ENCODE measurements at regions not wholly inside any gene's neighbourhood (a gene's known extent, or its start where the extent isn't known, plus 50 kb on each side); places are given as distances from the start of the nearest gene placed in this dataset.
"Not testable (repeated sequence)": the region's sequence is repeated elsewhere in the genome, so short reads cannot be mapped to it uniquely, and the experiment has no call there.

DNA sequence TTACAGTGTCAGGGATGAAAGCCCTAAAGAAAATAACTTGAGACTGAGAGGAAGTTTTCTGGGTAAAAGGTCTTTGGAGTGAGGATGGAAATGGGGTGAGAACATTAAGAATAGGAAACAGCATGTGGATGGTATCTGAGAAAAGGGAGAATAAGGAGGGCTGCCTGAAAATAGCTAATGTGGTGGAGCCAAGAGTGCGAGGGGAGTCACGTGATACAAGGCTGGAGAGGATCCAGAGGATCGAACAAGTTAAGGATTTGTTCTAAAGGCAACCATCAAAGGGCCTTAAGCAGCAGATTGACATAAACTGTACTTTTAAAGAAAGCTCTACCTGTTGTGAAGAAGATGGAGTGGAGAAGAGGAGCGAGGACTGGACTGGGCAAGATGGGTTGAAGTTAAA is 347.4 kb upstream of the AGA start:
- Mint-ChIP-seq H3K9me3 (peaks cover 17% of the 10 kb centered on the region), H3K27ac (ENCODE audit: low read depth) (no peak overlapping the region), H3K36me3 (ENCODE audit: insufficient read depth) (no peaks in the 10 kb centered on the region), H3K27me3 (no peaks in the 10 kb centered on the region), H3K4me1 (no peaks in the 10 kb centered on the region), H3K4me3 (no peak overlapping the region)
- ATAC-seq (replicated peaks; ENCODE audit: extremely low read depth, poor library complexity, severe bottlenecking) (no peak), DNase-seq (ENCODE audit: low spot score in 2 of 2) (no peak)

GRCh38 chr4:177791188-177791587 is 349.0 kb upstream of the AGA start:
- Mint-ChIP-seq H3K27ac (ENCODE audit: low read depth) (no peak overlapping the region), H3K4me3 (no peak overlapping the region), H3K9me3 (peaks cover 11% of the 10 kb centered on the region), H3K27me3 (no peaks in the 10 kb centered on the region), H3K36me3 (ENCODE audit: insufficient read depth) (no peaks in the 10 kb centered on the region), H3K4me1 (no peaks in the 10 kb centered on the region)
- ATAC-seq (replicated peaks; ENCODE audit: extremely low read depth, poor library complexity, severe bottlenecking) = no peak
- DNase-seq (ENCODE audit: low spot score in 2 of 2) = no peak

DNA sequence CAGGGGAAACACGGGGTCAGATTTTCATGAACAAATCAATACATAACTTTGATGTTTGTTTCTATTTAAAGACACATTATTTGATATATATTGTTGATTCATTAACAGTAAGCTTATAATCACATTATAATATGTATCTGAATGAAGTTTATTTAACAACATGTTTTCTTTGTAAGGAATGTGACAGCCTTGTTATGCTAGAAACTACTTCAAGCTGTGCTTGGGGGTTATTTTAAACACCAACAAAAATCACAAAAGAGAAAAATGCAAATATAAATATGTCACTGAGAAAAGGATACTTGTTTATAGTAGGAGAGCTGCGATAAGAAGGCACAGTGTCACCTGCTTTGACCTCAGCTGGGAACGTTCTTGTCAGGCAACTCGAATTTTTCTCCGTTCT is 354.6 kb upstream of the AGA start:
- Mint-ChIP-seq H3K9me3 (peaks cover 5% of the 10 kb centered on the region), H3K27ac (ENCODE audit: low read depth) (no peak overlapping the region), H3K4me3 (no peak overlapping the region), H3K4me1 (no peaks in the 10 kb centered on the region), H3K27me3 (no peaks in the 10 kb centered on the region), H3K36me3 (ENCODE audit: insufficient read depth) (peaks cover 2% of the 10 kb centered on the region)
- ATAC-seq (replicated peaks; ENCODE audit: extremely low read depth, poor library complexity, severe bottlenecking) (no peak), DNase-seq (ENCODE audit: low spot score in 2 of 2) (no peak)

- Mint-ChIP-seq H3K36me3 (ENCODE audit: insufficient read depth) (peaks cover 2% of the 10 kb centered on the region), H3K9me3 (no peaks in the 10 kb centered on the region), H3K27ac (ENCODE audit: low read depth) (no peak overlapping the region), H3K27me3 (no peaks in the 10 kb centered on the region), H3K4me1 (no peaks in the 10 kb centered on the region), H3K4me3 (no peak overlapping the region)
- DNase-seq (ENCODE audit: low spot score in 2 of 2) (no peak), ATAC-seq (replicated peaks; ENCODE audit: extremely low read depth, poor library complexity, severe bottlenecking) (no peak)
Measured at GRCh38 chr4:177798161-177798560, 355.9 kb upstream of the AGA start.

DNA sequence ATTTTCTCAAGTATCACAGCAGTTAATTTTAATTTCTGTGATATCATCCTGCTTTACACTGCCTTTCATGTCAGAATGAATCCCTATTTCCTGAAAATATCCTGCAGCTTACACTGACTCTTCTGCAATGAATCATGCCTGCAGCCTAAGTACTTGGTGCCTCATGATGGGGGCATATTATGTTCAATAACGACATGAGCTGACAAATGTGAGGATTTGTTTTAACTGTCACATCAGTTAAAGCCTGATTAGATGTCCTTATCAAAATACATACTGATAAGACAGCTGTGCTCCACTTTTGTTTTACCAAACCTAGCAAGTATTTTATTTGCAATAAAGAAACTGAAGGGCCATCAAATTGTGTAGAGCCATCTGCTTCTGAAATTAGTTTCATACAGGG is 359.9 kb upstream of the AGA start:
- ATAC-seq (replicated peaks; ENCODE audit: extremely low read depth, poor library complexity, severe bottlenecking) = no peak
- Mint-ChIP-seq H3K9me3 (no peaks in the 10 kb centered on the region), H3K36me3 (ENCODE audit: insufficient read depth) (peaks cover 2% of the 10 kb centered on the region), H3K27ac (ENCODE audit: low read depth) (no peak overlapping the region), H3K4me3 (no peak overlapping the region), H3K4me1 (no peaks in the 10 kb centered on the region), H3K27me3 (no peaks in the 10 kb centered on the region)
- no peak for DNase-seq (ENCODE audit: low spot score in 2 of 2)

- Mint-ChIP-seq H3K4me3 (no peak overlapping the region), H3K27ac (ENCODE audit: low read depth) (no peak overlapping the region), H3K36me3 (ENCODE audit: insufficient read depth) (peaks cover 2% of the 10 kb centered on the region), H3K27me3 (no peaks in the 10 kb centered on the region), H3K9me3 (no peaks in the 10 kb centered on the region), H3K4me1 (no peaks in the 10 kb centered on the region)
- ATAC-seq (replicated peaks; ENCODE audit: extremely low read depth, poor library complexity, severe bottlenecking) = no peak
- no peak for DNase-seq (ENCODE audit: low spot score in 2 of 2)
Measured at GRCh38 chr4:177802661-177803060, 360.4 kb upstream of the AGA start.

DNA sequence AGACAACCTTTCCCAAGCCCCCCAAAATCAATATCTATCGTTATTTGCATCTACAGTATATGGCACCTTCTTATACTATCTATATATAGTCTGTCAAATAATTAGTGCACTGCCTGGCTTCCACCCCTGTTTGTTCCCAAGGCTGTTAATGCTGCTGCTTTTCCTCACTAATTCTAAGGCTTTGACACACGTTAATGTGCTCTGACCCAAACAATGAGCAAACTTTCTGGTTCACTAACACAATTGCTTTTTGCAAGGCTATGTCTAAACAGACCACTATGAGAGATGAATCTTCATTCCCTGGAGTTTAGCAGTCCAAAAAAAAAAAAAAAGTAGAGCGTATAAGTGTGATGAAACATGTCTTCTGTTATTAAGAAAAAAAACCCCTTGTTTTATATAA is 360.9 kb upstream of the AGA start:
- no peaks in the 10 kb centered on the region for H3K27me3 Mint-ChIP-seq
- no peaks in the 10 kb centered on the region for H3K4me1 Mint-ChIP-seq
- ATAC-seq (replicated peaks; ENCODE audit: extremely low read depth, poor library complexity, severe bottlenecking) = no peak
- H3K36me3 Mint-ChIP-seq (ENCODE audit: insufficient read depth) = peaks cover 2% of the 10 kb centered on the region
- H3K27ac Mint-ChIP-seq (ENCODE audit: low read depth) = no peak overlapping the region
- H3K9me3 Mint-ChIP-seq = no peaks in the 10 kb centered on the region
- no peak overlapping the region for H3K4me3 Mint-ChIP-seq
- no peak for DNase-seq (ENCODE audit: low spot score in 2 of 2)

DNA sequence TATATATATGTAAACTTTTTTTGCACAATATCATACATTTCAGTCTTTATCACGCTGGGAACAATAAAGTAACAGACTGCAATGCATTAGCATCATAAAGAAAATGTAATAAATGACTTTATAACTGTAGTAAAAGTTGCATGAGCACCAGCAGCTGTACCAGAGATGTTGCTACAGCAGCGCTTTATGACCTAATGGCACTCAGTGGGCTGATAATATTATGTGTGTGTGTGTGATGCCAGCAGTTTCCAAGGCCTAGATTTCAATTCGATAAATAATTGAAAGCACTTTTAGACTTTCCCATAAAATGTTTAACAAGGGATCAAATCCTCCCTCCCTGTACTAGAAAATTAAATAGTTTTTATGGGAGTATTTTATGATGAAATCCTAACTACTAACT is 367.6 kb upstream of the AGA start:
- no peaks in the 10 kb centered on the region for H3K4me1 Mint-ChIP-seq
- H3K4me3 Mint-ChIP-seq = no peak overlapping the region
- no peak for DNase-seq (ENCODE audit: low spot score in 2 of 2)
- no peaks in the 10 kb centered on the region for H3K36me3 Mint-ChIP-seq (ENCODE audit: insufficient read depth)
- no peak for ATAC-seq (replicated peaks; ENCODE audit: extremely low read depth, poor library complexity, severe bottlenecking)
- no peaks in the 10 kb centered on the region for H3K27me3 Mint-ChIP-seq
- peaks cover 10% of the 10 kb centered on the region for H3K9me3 Mint-ChIP-seq
- no peak overlapping the region for H3K27ac Mint-ChIP-seq (ENCODE audit: low read depth)

GRCh38 chr4:177810220-177810619 is 368.0 kb upstream of the AGA start:
- Mint-ChIP-seq H3K36me3 (ENCODE audit: insufficient read depth) (no peaks in the 10 kb centered on the region), H3K4me1 (no peaks in the 10 kb centered on the region), H3K9me3 (peaks cover 10% of the 10 kb centered on the region), H3K4me3 (no peak overlapping the region), H3K27ac (ENCODE audit: low read depth) (no peak overlapping the region), H3K27me3 (no peaks in the 10 kb centered on the region)
- DNase-seq (ENCODE audit: low spot score in 2 of 2) = no peak
- ATAC-seq (replicated peaks; ENCODE audit: extremely low read depth, poor library complexity, severe bottlenecking) = no peak

- not testable (repeated sequence) for H3K27me3 Mint-ChIP-seq; H3K4me1 Mint-ChIP-seq; DNase-seq (ENCODE audit: low spot score in 2 of 2); H3K4me3 Mint-ChIP-seq; ATAC-seq (replicated peaks; ENCODE audit: extremely low read depth, poor library complexity, severe bottlenecking); H3K9me3 Mint-ChIP-seq; H3K27ac Mint-ChIP-seq (ENCODE audit: low read depth); H3K36me3 Mint-ChIP-seq (ENCODE audit: insufficient read depth)
Measured at GRCh38 chr4:177818392-177818791, 376.2 kb upstream of the AGA start.

GRCh38 chr4:177826973-177827372 is 384.7 kb upstream of the AGA start:
- Mint-ChIP-seq H3K36me3 (ENCODE audit: insufficient read depth) (no peaks in the 10 kb centered on the region), H3K27ac (ENCODE audit: low read depth) (no peak overlapping the region), H3K27me3 (no peaks in the 10 kb centered on the region), H3K4me3 (no peak overlapping the region), H3K9me3 (peaks cover 8% of the 10 kb centered on the region), H3K4me1 (no peaks in the 10 kb centered on the region)
- ATAC-seq (replicated peaks; ENCODE audit: extremely low read depth, poor library complexity, severe bottlenecking) (no peak), DNase-seq (ENCODE audit: low spot score in 2 of 2) (no peak)

- no peaks in the 10 kb centered on the region for H3K27me3 Mint-ChIP-seq
- peaks cover 2% of the 10 kb centered on the region for H3K36me3 Mint-ChIP-seq (ENCODE audit: insufficient read depth)
- ATAC-seq (replicated peaks; ENCODE audit: extremely low read depth, poor library complexity, severe bottlenecking) (no peak), DNase-seq (ENCODE audit: low spot score in 2 of 2) (no peak)
- H3K27ac Mint-ChIP-seq (ENCODE audit: low read depth) = no peak overlapping the region
- H3K9me3 Mint-ChIP-seq = no peaks in the 10 kb centered on the region
- no peak overlapping the region for H3K4me3 Mint-ChIP-seq
- H3K4me1 Mint-ChIP-seq = no peaks in the 10 kb centered on the region
Measured at GRCh38 chr4:177841258-177841657, 399.0 kb upstream of the AGA start.

- H3K9me3 Mint-ChIP-seq = peaks cover 3% of the 10 kb centered on the region
- no peak overlapping the region for H3K27ac Mint-ChIP-seq (ENCODE audit: low read depth)
- no peak overlapping the region for H3K4me3 Mint-ChIP-seq
- no peak for DNase-seq (ENCODE audit: low spot score in 2 of 2)
- no peaks in the 10 kb centered on the region for H3K4me1 Mint-ChIP-seq
- no peaks in the 10 kb centered on the region for H3K27me3 Mint-ChIP-seq
- no peak for ATAC-seq (replicated peaks; ENCODE audit: extremely low read depth, poor library complexity, severe bottlenecking)
- no peaks in the 10 kb centered on the region for H3K36me3 Mint-ChIP-seq (ENCODE audit: insufficient read depth)
Measured at GRCh38 chr4:177853229-177853628, 411.0 kb upstream of the AGA start.

DNA sequence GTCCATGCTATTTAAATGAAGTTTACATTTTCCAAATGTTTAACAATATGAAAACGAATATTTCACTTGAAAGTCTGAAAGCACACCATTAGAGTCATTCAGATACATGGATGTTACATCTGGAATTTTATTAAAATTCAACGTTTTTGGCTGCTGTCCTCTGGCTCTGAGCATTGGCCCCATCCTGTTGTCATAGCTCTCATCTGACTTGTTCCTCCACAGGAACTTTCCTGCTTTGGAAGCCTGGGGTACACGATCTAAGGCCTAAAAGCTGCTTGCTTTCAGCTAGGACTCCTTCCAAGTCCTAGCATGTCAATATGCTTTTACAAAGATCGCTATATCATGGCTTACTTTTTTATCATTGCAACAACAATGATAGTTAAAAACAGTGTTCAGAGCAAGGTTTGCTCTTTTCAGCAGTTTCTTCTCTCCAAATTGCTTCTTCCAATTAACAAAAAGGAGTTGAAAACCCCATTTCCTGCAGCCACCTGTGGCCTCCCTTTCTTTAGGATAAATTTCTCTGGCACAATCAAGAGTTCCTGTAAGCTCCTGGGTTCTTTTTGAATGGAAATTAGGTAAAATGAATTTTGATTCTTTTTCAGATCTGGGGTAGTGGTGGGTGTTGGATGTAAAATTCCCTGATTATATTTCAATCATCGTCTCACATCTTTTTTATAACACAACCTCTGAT is 413.4 kb upstream of the AGA start:
- H3K27ac Mint-ChIP-seq (ENCODE audit: low read depth) = no peak overlapping the region
- no peak overlapping the region for H3K4me3 Mint-ChIP-seq
- H3K36me3 Mint-ChIP-seq (ENCODE audit: insufficient read depth) = no peaks in the 10 kb centered on the region
- no peaks in the 10 kb centered on the region for H3K27me3 Mint-ChIP-seq
- no peak for ATAC-seq (replicated peaks; ENCODE audit: extremely low read depth, poor library complexity, severe bottlenecking)
- H3K4me1 Mint-ChIP-seq = no peaks in the 10 kb centered on the region
- peaks cover 5% of the 10 kb centered on the region for H3K9me3 Mint-ChIP-seq
- DNase-seq (ENCODE audit: low spot score in 2 of 2) = no peak

All from central memory CD8-positive, alpha-beta T cell (primary cell).